Mesothelial cell of epicardium (in vitro differentiated cells): ENCODE measurements at regions not wholly inside any gene's neighbourhood (a gene's known extent, or its start where the extent isn't known, plus 50 kb on each side); places are given as distances from the start of the nearest gene placed in this dataset.

Experiments used
- DNase-seq, 2 experiments: peaks; one replicate each; pipeline ENCODE4 v3.0.0; 2021; ENCODE audit warnings: low spot score in 2 of 2; ENCODE audit not compliant: unreplicated experiment in 2 of 2
- H3K27ac Mint-ChIP-seq: 2 replicates; pipeline ENCODE4 v1.8.0; 2021; ENCODE audit warnings: mixed read lengths
- H3K27me3 Mint-ChIP-seq: 2 replicates; pipeline ENCODE4 v1.8.0; 2021; ENCODE audit warnings: low read depth, mixed read lengths
- H3K36me3 Mint-ChIP-seq: 2 replicates; pipeline ENCODE4 v1.8.0; 2021; ENCODE audit warnings: mixed read lengths
- H3K4me1 Mint-ChIP-seq: 2 replicates; pipeline ENCODE4 v1.8.0; 2021; ENCODE audit warnings: mixed read lengths
- H3K4me3 Mint-ChIP-seq: 2 replicates; pipeline ENCODE4 v1.8.0; 2021; ENCODE audit warnings: mild to moderate bottlenecking, moderate library complexity, mixed read lengths
- H3K9me3 Mint-ChIP-seq: 2 replicates; pipeline ENCODE4 v1.8.0; 2021; ENCODE audit warnings: mixed read lengths
- CTCF ChIP-seq: fragments of 200-600 bp; sonication (generic); IDR thresholded peaks from one replicate; pipeline ENCODE4 v1.5.0; 2021; ENCODE audit warnings: antibody characterized with exemption; ENCODE audit not compliant: unreplicated experiment

- Mint-ChIP-seq H3K36me3 (no peaks in the 10 kb centered on the region), H3K4me3 (no peak overlapping the region), H3K9me3 (peaks cover 3% of the 10 kb centered on the region), H3K27ac (no peak overlapping the region), H3K27me3 (peaks cover 2% of the 10 kb centered on the region), H3K4me1 (peaks cover 2% of the 10 kb centered on the region)
- TF ChIP-seq CTCF: no peak
- no peak for DNase-seq
Observed at GRCh38 chr18:44090453-44090852, 590.2 kb upstream of the SETBP1 start.

- peaks cover 2% of the 10 kb centered on the region for H3K4me1 Mint-ChIP-seq
- H3K27me3 Mint-ChIP-seq: no peaks in the 10 kb centered on the region
- TF ChIP-seq CTCF: no peak
- DNase-seq: no peak
- H3K36me3 Mint-ChIP-seq: peaks cover 12% of the 10 kb centered on the region
- H3K27ac Mint-ChIP-seq: no peak overlapping the region
- no peak overlapping the region for H3K4me3 Mint-ChIP-seq
- H3K9me3 Mint-ChIP-seq: peaks cover 30% of the 10 kb centered on the region
Observed at GRCh38 chr18:44093253-44093652, 587.4 kb upstream of the SETBP1 start.

GRCh38 chr18:44096016-44096415 is 584.7 kb upstream of the SETBP1 start:
- no peak for DNase-seq
- Mint-ChIP-seq H3K27me3 (no peaks in the 10 kb centered on the region), H3K27ac (no peak overlapping the region), H3K4me1 (peaks cover 2% of the 10 kb centered on the region), H3K36me3 (peaks cover 17% of the 10 kb centered on the region), H3K9me3 (peaks cover 44% of the 10 kb centered on the region), H3K4me3 (no peak overlapping the region)
- no peak for TF ChIP-seq CTCF

GRCh38 chr18:44098551-44099098 is 582.1 kb upstream of the SETBP1 start:
- Mint-ChIP-seq H3K9me3 (peaks cover 63% of the 10 kb centered on the region), H3K4me3 (no peak overlapping the region), H3K4me1 (peaks cover 2% of the 10 kb centered on the region), H3K27ac (no peak overlapping the region), H3K27me3 (no peaks in the 10 kb centered on the region), H3K36me3 (peaks cover 17% of the 10 kb centered on the region)
- TF ChIP-seq CTCF: no peak
- no peak for DNase-seq

GRCh38 chr18:44107187-44107586 is 573.5 kb upstream of the SETBP1 start:
- DNase-seq: no peak
- no peak overlapping the region for H3K27ac Mint-ChIP-seq
- H3K36me3 Mint-ChIP-seq: no peaks in the 10 kb centered on the region
- H3K4me1 Mint-ChIP-seq: peaks cover 10% of the 10 kb centered on the region
- peaks cover 16% of the 10 kb centered on the region for H3K9me3 Mint-ChIP-seq
- no peak for TF ChIP-seq CTCF
- H3K27me3 Mint-ChIP-seq: peaks cover 5% of the 10 kb centered on the region
- no peak overlapping the region for H3K4me3 Mint-ChIP-seq

- no peak overlapping the region for H3K4me3 Mint-ChIP-seq
- TF ChIP-seq CTCF: no peak
- H3K4me1 Mint-ChIP-seq: peaks cover 10% of the 10 kb centered on the region
- H3K9me3 Mint-ChIP-seq: no peaks in the 10 kb centered on the region
- H3K36me3 Mint-ChIP-seq: no peaks in the 10 kb centered on the region
- H3K27me3 Mint-ChIP-seq: peaks cover 26% of the 10 kb centered on the region
- H3K27ac Mint-ChIP-seq: no peak overlapping the region
- no peak for DNase-seq
Observed at GRCh38 chr18:44111337-44111736, 569.4 kb upstream of the SETBP1 start.
